ENCODE measurements at regions not wholly inside any gene's neighbourhood (a gene's known extent, or its start where the extent isn't known, plus 50 kb on each side); places are given as distances from the start of the nearest gene placed in this dataset.

DNA sequence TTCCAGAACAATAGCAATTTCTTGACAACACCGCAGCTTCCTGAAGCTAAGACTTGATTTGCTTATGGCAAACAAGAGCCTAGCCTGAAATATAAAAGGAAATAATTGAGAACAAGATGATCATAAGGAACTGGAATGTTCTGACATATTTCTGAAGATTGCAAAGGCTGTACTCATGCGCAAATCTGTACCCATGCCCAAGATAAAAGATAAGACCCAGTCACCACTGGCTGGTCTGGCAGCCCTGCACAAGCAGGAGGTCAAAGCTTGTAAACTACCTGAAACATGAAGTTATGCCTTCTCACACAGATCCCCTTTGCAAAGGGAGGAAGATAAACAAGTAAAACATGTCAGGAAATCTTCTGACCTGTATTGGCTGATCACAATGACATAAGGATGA, 160.8 kb upstream of the GYPC start:
- no peak for TF ChIP-seq EZH2 (IDR thresholded peaks at IDR 0.05; ENCODE audit: low read depth)
- TF ChIP-seq, protein P1, sequence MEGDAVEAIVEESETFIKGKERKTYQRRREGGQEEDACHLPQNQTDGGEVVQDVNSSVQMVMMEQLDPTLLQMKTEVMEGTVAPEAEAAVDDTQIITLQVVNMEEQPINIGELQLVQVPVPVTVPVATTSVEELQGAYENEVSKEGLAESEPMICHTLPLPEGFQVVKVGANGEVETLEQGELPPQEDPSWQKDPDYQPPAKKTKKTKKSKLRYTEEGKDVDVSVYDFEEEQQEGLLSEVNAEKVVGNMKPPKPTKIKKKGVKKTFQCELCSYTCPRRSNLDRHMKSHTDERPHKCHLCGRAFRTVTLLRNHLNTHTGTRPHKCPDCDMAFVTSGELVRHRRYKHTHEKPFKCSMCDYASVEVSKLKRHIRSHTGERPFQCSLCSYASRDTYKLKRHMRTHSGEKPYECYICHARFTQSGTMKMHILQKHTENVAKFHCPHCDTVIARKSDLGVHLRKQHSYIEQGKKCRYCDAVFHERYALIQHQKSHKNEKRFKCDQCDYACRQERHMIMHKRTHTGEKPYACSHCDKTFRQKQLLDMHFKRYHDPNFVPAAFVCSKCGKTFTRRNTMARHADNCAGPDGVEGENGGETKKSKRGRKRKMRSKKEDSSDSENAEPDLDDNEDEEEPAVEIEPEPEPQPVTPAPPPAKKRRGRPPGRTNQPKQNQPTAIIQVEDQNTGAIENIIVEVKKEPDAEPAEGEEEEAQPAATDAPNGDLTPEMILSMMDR (conservative IDR thresholded peaks at IDR 0.05) = no peak
- H4K20me1 ChIP-seq (ENCODE audit: insufficient read depth) = no peaks in the 10 kb centered on the region
- no TSS peak for BruUV-seq (replicated peaks)
- DNase-seq = no peak
- no peaks in the 10 kb centered on the region for H3K9me3 ChIP-seq (ENCODE audit: insufficient read depth, low read depth)
- H3K36me3 ChIP-seq (ENCODE audit: low read depth) = no peaks in the 10 kb centered on the region
- H3K27ac ChIP-seq = no peak overlapping the region
- H3K9me2 ChIP-seq (ENCODE audit: insufficient read depth) = no peaks in the 10 kb centered on the region
- H3K4me2 ChIP-seq = no peak overlapping the region
- no peaks in the 10 kb centered on the region for H3K4me1 ChIP-seq (replicated peaks; ENCODE audit: insufficient read depth)
- no peaks in the 10 kb centered on the region for H3K27me3 ChIP-seq (ENCODE audit: insufficient read depth, low read depth)
- CTCF ChIA-PET = no interaction called here
- intact Hi-C loops (cut with micrococcal nuclease; ENCODE audit: unreplicated experiment) = no loop called here
- no peaks in the 10 kb centered on the region for H3K79me2 ChIP-seq (ENCODE audit: low read depth)
- POLR2A ChIA-PET (ENCODE audit: unreplicated experiment) = no interaction called here
- H2AFZ ChIP-seq = no peak overlapping the region
- no peaks in the 10 kb centered on the region for H3F3A ChIP-seq (ENCODE audit: insufficient read depth, low read depth)
- no peak overlapping the region for H3K4me3 ChIP-seq

DNA sequence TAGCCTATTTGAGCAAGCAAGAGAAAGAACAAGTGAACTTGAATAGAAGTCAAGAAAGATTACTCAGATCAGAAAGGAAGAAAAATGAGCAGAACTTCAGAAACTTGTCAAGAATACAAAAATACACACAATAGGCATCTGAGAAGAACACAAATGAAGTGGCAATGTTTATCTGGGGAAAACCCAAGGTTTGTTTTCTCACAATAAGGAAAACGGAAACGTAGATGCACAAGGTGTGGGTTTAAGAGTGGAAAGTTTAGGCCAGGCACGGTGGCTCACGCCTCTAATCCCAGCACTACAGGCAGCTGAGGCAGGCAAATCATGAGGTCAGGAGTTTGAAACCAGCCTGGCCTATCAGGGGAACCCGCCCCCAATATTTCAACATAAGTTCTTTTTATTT, 159.5 kb upstream of the GYPC start:
- TF ChIP-seq, protein P1 (conservative IDR thresholded peaks at IDR 0.05) = no peak
- CTCF ChIA-PET = no interaction called here

DNA sequence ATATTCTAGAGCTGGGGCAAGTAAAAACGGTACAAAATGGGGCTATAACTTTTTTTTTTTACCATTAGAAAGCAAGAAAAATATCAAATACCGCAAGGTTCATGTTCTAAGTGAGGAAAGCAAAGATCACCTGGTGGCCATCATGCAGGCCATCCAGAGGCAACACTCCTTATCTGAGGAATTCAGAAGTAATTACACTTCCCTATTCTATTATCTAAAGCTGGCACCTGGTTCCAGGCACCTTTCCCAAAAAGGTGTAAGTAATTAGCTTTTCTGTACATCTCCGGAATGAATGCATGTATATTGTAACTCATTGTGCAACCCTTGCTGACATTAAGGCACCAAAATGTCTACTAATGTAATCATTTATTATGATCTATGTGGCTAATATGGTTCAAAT, 152.5 kb upstream of the GYPC start:
- Histone ChIP-seq H3K27ac (no peak overlapping the region), H3K9me3 (ENCODE audit: insufficient read depth, low read depth) (no peaks in the 10 kb centered on the region), H3K36me3 (ENCODE audit: low read depth) (no peaks in the 10 kb centered on the region), H3K4me3 (no peak overlapping the region), H3K4me2 (no peak overlapping the region), H3F3A (ENCODE audit: insufficient read depth, low read depth) (no peaks in the 10 kb centered on the region), H3K4me1 (replicated peaks; ENCODE audit: insufficient read depth) (no peaks in the 10 kb centered on the region), H3K27me3 (ENCODE audit: insufficient read depth, low read depth) (peaks cover 20% of the 10 kb centered on the region), H2AFZ (no peak overlapping the region), H4K20me1 (ENCODE audit: insufficient read depth) (no peaks in the 10 kb centered on the region), H3K79me2 (ENCODE audit: low read depth) (no peaks in the 10 kb centered on the region), H3K9me2 (ENCODE audit: insufficient read depth) (no peaks in the 10 kb centered on the region)
- POLR2A ChIA-PET (ENCODE audit: unreplicated experiment) = no interaction called here
- CTCF ChIA-PET = no interaction called here
- intact Hi-C loops (cut with micrococcal nuclease; ENCODE audit: unreplicated experiment) = no loop called here
- no TSS peak for BruUV-seq (replicated peaks)
- no peak for TF ChIP-seq EZH2 (IDR thresholded peaks at IDR 0.05; ENCODE audit: low read depth)
- TF ChIP-seq, protein P1 (conservative IDR thresholded peaks at IDR 0.05) = no peak
- DNase-seq = no peak

More for the DNA sequence above, 159.5 kb upstream of the GYPC start:
- Histone ChIP-seq H2AFZ (no peak overlapping the region), H3K9me2 (ENCODE audit: insufficient read depth) (no peaks in the 10 kb centered on the region), H3K4me1 (replicated peaks; ENCODE audit: insufficient read depth) (no peaks in the 10 kb centered on the region), H3K27me3 (ENCODE audit: insufficient read depth, low read depth) (no peaks in the 10 kb centered on the region), H3K4me2 (no peak overlapping the region), H3F3A (ENCODE audit: insufficient read depth, low read depth) (no peaks in the 10 kb centered on the region), H3K79me2 (ENCODE audit: low read depth) (no peaks in the 10 kb centered on the region), H3K9me3 (ENCODE audit: insufficient read depth, low read depth) (no peaks in the 10 kb centered on the region), H3K27ac (no peak overlapping the region), H3K4me3 (no peak overlapping the region), H3K36me3 (ENCODE audit: low read depth) (no peaks in the 10 kb centered on the region), H4K20me1 (ENCODE audit: insufficient read depth) (no peaks in the 10 kb centered on the region)
- POLR2A ChIA-PET (ENCODE audit: unreplicated experiment) = no interaction called here
- BruUV-seq (replicated peaks) = no TSS peak
- DNase-seq = no peak
- intact Hi-C loops (cut with micrococcal nuclease; ENCODE audit: unreplicated experiment) = no loop called here

All from PC-9 (cell line).